GM12874 (cell line): ENCODE measurements at regions not wholly inside any gene's neighbourhood (a gene's known extent, or its start where the extent isn't known, plus 50 kb on each side); places are given as distances from the start of the nearest gene placed in this dataset.

Source experiments
- CTCF ChIP-seq: IDR thresholded peaks from 2 replicates; pipeline ENCODE4 v1.5.1; 2011; ENCODE audit warnings: low read depth, mild to moderate bottlenecking, control low read depth, low read length, moderate library complexity; ENCODE audit not compliant: insufficient read depth

GRCh38 chr1:38670544-38671122 is 188.9 kb downstream of the RRAGC start:
- no peak for TF ChIP-seq CTCF

- TF ChIP-seq CTCF = no peak
Observed at GRCh38 chr1:38667626-38668025, 191.9 kb downstream of the RRAGC start.

- no peak for TF ChIP-seq CTCF
Observed at GRCh38 chr1:38662126-38662525, 197.4 kb downstream of the RRAGC start.

- no peak for TF ChIP-seq CTCF
Observed at GRCh38 chr1:38658883-38659282, 200.7 kb downstream of the RRAGC start.

GRCh38 chr1:38657873-38658272 is 201.7 kb downstream of the RRAGC start:
- no peak for TF ChIP-seq CTCF

GRCh38 chr1:38657207-38657840 is 202.2 kb downstream of the RRAGC start:
- TF ChIP-seq CTCF = no peak

GRCh38 chr1:38656726-38657125 is 202.8 kb downstream of the RRAGC start:
- TF ChIP-seq CTCF = no peak
